Lower leg skin (tissue), 4 donors: ENCODE measurements at regions not wholly inside any gene's neighbourhood (a gene's known extent, or its start where the extent isn't known, plus 50 kb on each side); places are given as distances from the start of the nearest gene placed in this dataset.

Experiments used
- DNase-seq, 2 donors: peaks; one replicate each; pipeline ENCODE4 v3.0.0-alpha.2; 2019; ENCODE audit warnings: low spot score in 2 of 2
- H3K4me3 ChIP-seq: fragments of 200-600 bp; sonication (generic); 2 replicates; pipeline ENCODE4 v1.5.1; 2017; ENCODE audit warnings: mild to moderate bottlenecking, low read depth; ENCODE audit not compliant: poor library complexity, severe bottlenecking
- POLR2A ChIP-seq, 2 donors: fragments of 450-650 bp; IDR thresholded peaks; one replicate each; pipeline ENCODE4 v1.6.1; 2016 to 2017; ENCODE audit warnings: antibody characterized with exemption in 2 of 2, mild to moderate bottlenecking in 1 of 2, moderate library complexity in 1 of 2
- WGBS, 2 donors: methylation state at CpG; one replicate each; pipeline ENCODE4 v1.1.5; 2018; 5-methylcytosine and 5-hydroxymethylcytosine counted together
- intact Hi-C: fragments of 100-400 bp; cut with DNase I; formaldehyde crosslinking; loops from one replicate; pipeline ENCODE4 v1.15.0; 2023; ENCODE audit warnings: low total_unique reads
- TF ChIP-seq, protein P1 (sequence below), 3 donors: fragments of 450-650 bp; IDR thresholded peaks; one replicate each; pipeline ENCODE4 v1.5.1; 2016; ENCODE audit warnings: antibody characterized with exemption in 3 of 3, mild to moderate bottlenecking in 3 of 3, moderate library complexity in 2 of 3

DNA sequence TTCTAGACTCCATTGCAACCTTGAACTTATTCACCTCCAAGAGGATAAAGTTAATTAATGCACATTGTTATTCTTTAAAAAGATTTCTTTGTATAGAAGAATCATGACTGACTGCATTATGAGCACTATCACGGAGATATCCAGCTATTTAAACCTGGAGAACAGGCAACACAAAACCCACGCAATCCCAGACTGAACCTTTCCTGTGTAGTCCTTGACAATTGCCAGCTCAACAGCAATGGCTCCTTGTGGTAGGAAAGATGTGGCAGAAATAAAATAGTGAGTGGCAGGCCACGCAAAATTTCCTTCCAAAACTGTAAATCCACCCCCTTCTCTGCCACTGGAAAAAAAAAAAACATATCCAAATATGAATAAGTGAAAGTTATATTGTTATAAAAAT, 573.7 kb downstream of the EPHB1 start:
- no peak overlapping the region for H3K4me3 ChIP-seq
- intact Hi-C loops, result no loop called here
- 78 to 82% methylated on average over 3 of the region's 3 CpGs for WGBS, 2 donors
- no peak for DNase-seq
- TF ChIP-seq POLR2A (IDR thresholded peaks at IDR 0.05), result no peak
- TF ChIP-seq, protein P1, sequence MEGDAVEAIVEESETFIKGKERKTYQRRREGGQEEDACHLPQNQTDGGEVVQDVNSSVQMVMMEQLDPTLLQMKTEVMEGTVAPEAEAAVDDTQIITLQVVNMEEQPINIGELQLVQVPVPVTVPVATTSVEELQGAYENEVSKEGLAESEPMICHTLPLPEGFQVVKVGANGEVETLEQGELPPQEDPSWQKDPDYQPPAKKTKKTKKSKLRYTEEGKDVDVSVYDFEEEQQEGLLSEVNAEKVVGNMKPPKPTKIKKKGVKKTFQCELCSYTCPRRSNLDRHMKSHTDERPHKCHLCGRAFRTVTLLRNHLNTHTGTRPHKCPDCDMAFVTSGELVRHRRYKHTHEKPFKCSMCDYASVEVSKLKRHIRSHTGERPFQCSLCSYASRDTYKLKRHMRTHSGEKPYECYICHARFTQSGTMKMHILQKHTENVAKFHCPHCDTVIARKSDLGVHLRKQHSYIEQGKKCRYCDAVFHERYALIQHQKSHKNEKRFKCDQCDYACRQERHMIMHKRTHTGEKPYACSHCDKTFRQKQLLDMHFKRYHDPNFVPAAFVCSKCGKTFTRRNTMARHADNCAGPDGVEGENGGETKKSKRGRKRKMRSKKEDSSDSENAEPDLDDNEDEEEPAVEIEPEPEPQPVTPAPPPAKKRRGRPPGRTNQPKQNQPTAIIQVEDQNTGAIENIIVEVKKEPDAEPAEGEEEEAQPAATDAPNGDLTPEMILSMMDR (IDR thresholded peaks at IDR 0.05), result no peak

DNA sequence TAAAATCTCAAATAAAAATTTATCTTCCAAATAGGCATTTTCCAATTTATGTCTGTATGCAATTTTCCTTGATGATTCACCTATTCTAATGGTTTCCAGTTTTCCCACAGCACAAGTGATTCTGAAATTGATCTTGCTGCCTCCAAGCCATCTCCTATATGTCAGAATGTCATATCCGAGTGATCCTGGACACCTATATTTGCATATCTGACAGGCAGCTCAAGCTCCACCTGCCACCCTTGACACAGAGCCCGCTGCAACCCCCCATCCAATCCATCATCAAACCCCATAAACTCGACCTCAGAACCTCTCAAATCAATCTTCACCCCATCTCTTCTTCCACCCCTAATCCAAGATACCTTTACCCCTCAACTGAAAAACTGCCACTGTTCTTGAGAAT, 579.5 kb downstream of the EPHB1 start:
- H3K4me3 ChIP-seq, result no peak overlapping the region
- no peak for DNase-seq
- WGBS, 2 donors, result 74 to 76% methylated on average over 3 of the region's 3 CpGs
- TF ChIP-seq, protein P1 (IDR thresholded peaks at IDR 0.05), result no peak
- no peak for TF ChIP-seq POLR2A (IDR thresholded peaks at IDR 0.05)
- intact Hi-C loops, result no loop called here

DNA sequence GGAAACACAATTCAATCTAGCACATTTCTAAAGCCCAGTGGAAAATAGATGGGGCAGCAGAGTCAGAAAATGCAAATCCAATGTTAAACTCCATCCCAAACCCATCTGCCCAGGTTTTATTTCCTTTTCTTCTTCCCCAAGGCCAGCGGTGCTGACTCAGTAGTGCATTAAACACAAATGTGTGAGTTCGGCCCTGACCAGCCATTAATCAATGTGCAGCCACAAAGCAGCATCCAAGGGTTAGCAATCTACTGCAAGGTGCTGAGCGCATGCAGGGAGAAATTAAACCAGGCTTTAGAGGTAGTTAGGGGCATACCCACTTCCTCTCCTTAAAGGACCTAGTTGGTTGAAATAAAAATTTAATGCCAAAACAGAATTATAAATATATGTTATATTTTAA, 583.3 kb upstream of the PPP2R3A start:
- no peak for DNase-seq
- TF ChIP-seq POLR2A (IDR thresholded peaks at IDR 0.05), result no peak
- TF ChIP-seq, protein P1 (IDR thresholded peaks at IDR 0.05), result no peak
- H3K4me3 ChIP-seq, result no peak overlapping the region
- 64 to 69% methylated on average over 3 of the region's 3 CpGs for whole genome bisulfite sequencing, 2 donors
- intact Hi-C loops, result no loop called here

DNA sequence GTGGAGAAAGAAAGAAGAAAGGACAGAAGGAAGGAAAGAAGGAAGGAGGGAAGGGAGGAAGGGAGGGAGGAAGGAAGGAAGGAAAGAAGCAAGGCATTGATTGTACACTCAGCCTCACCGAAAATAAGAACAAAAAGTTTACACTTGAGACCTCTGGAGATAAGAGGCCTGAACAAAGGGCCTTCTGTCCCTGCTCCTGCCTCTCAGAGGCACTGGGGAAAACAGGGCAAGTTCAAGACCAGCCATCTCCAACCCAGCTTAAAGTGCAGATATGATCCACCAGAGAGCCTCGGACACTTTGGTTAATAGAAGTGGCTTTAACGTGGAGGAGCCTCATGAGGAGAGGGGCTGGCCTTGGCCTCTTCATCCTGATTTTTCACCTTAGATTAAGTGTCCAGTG, 582.9 kb upstream of the PPP2R3A start:
- no peak for DNase-seq
- intact Hi-C loops, result no loop called here
- WGBS, 2 donors, result 65 to 73% methylated on average over 3 of the region's 3 CpGs
- TF ChIP-seq, protein P1 (IDR thresholded peaks at IDR 0.05), result no peak
- no peak for TF ChIP-seq POLR2A (IDR thresholded peaks at IDR 0.05)
- H3K4me3 ChIP-seq, result no peak overlapping the region

DNA sequence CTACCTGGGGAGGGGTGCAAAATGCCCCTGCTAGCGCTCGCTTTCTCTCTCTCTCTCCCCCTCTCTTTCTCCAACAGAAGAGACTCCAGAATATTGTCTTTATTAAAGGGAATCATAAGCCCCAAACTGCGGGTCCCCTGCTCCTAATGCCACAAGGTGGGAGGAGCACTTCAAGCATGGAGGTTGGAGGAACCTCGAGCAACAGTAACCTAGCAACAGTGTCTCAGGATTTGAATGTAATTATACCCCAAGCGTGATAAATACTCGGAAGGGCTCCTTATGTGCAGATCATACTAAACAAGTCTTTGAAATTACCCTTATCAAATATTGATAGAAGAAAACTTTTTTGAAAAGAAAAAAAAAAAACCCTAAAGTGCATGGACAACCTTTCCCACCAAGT, 582.2 kb upstream of the PPP2R3A start:
- DNase-seq, result no peak
- no peak overlapping the region for H3K4me3 ChIP-seq
- WGBS, 2 donors, result 64 to 84% methylated on average over 6 of the region's 6 CpGs
- intact Hi-C loops, result no loop called here
- TF ChIP-seq POLR2A (IDR thresholded peaks at IDR 0.05), result no peak
- TF ChIP-seq, protein P1 (IDR thresholded peaks at IDR 0.05), result no peak

DNA sequence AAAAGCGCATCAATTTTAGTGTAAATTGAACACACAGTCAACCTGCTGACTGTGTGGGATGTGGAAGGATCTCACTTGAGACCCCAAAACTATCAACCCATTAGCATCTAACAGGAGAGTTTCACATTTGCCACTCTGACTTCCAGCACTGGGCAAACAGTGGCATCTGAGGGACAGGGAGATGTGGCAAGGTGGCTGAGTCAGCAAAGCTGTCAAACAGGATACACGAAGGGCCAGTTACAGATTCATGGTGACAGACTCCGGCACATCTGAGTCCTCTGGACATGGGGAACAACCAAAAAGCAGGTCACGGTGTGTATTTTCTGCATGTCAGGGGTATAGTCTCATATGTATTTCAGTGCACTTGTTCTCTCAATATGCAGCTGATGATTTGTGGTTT, 573.4 kb upstream of the PPP2R3A start:
- WGBS, 2 donors, result 78 to 88% methylated on average over 4 of the region's 4 CpGs
- no peak for TF ChIP-seq POLR2A (IDR thresholded peaks at IDR 0.05)
- TF ChIP-seq, protein P1 (IDR thresholded peaks at IDR 0.05), result no peak
- intact Hi-C loops, result no loop called here

More for the DNA sequence above, 573.4 kb upstream of the PPP2R3A start:
- H3K4me3 ChIP-seq, result no peak overlapping the region
- DNase-seq, result no peak
